GM19035 (cell line): ENCODE measurements at regions not wholly inside any gene's neighbourhood (a gene's known extent, or its start where the extent isn't known, plus 50 kb on each side); places are given as distances from the start of the nearest gene placed in this dataset.
A peak's percentile ranks its signal among the peaks of the same experiment; 100 is the strongest.

Source experiments
- ATAC-seq: cut with Tn5 transposase; IDR thresholded peaks from one replicate; pipeline ENCODE4 v1.9.1; 2021; ENCODE audit not compliant: unreplicated experiment

GRCh38 chr4:144461906-144462305 lies 184.1 kb upstream of the HHIP start:
- ATAC-seq: no peak

- no peak for ATAC-seq
Observed at GRCh38 chr4:144463236-144463635, 182.7 kb upstream of the HHIP start.

GRCh38 chr4:144463896-144464295 lies 182.1 kb upstream of the HHIP start:
- no peak for ATAC-seq

GRCh38 chr4:144465546-144465945 lies 180.4 kb upstream of the HHIP start:
- no peak for ATAC-seq

GRCh38 chr4:144480068-144480467 lies 165.9 kb upstream of the HHIP start:
- ATAC-seq: no peak

GRCh38 chr4:144489831-144490230 lies 156.1 kb upstream of the HHIP start:
- ATAC-seq: no peak

- no peak for ATAC-seq
Observed at GRCh38 chr4:144494280-144494679, 151.7 kb upstream of the HHIP start.

GRCh38 chr4:144495944-144496343 lies 150.0 kb upstream of the HHIP start:
- no peak for ATAC-seq

GRCh38 chr4:144499777-144500176 lies 146.2 kb upstream of the HHIP start:
- ATAC-seq: no peak

GRCh38 chr4:144501231-144501780 lies 144.7 kb upstream of the HHIP start:
- ATAC-seq: no peak

- no peak for ATAC-seq
Observed at GRCh38 chr4:144504883-144505282, 141.1 kb upstream of the HHIP start.

GRCh38 chr4:144507311-144508101 lies 138.4 kb upstream of the HHIP start:
- ATAC-seq: no peak

- ATAC-seq: no peak
Observed at GRCh38 chr4:144509088-144510015, 136.6 kb upstream of the HHIP start.

GRCh38 chr4:144514736-144515135 lies 131.2 kb upstream of the HHIP start:
- ATAC-seq: no peak

GRCh38 chr4:144518181-144518895 lies 127.6 kb upstream of the HHIP start:
- no peak for ATAC-seq

GRCh38 chr4:144531841-144532240 lies 114.1 kb upstream of the HHIP start:
- ATAC-seq: no peak

GRCh38 chr4:144547678-144548298 lies 98.2 kb upstream of the HHIP start:
- ATAC-seq: peak; percentile 100

- no peak for ATAC-seq
Observed at GRCh38 chr4:144556636-144557035, 89.3 kb upstream of the HHIP start.

- no peak for ATAC-seq
Observed at GRCh38 chr4:144557404-144557803, 88.6 kb upstream of the HHIP start.

GRCh38 chr4:144562019-144562705 lies 83.8 kb upstream of the HHIP start:
- ATAC-seq: no peak
